ENCODE measurements at regions not wholly inside any gene's neighbourhood (a gene's known extent, or its start where the extent isn't known, plus 50 kb on each side); places are given as distances from the start of the nearest gene placed in this dataset.
A peak's percentile ranks its signal among the peaks of the same experiment; 100 is the strongest.

DNA sequence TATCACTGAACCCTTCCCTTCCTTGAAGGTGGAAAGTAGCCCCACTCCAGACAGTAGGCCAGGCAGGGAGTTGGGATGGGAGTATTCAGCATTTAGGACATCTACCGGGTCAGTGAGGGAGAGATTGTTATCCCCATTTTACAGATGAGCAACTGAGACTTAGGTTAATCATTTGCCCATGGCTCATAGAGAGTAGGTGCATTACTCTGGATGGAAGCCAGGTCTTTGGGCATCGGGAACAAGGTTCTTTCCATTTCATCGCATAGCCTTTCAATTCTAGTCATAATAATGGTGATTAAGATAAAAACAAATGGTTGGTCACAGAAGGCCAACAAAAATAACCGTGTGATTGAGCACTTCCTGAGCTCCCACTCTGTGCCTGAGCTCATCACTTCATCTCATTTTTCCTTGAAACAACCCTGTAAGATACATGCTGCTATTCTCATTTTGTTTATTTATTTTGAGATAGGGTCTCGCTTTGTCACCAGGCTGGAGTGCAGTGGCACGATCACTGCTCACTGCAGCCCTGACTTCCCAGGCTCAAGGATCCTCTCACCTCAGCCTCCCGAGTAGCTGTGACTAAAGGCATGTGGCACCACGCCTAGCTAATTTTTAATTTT is 64.8 kb downstream of the NAV1 start:
- no peak for TF ChIP-seq CTCF (conservative IDR thresholded peaks at IDR 0.05; ENCODE audit: low read depth, low read length)
- H3K4me3 ChIP-seq (ENCODE audit: low read length) = no peak overlapping the region
- no peak for DNase-seq (ENCODE audit: low read depth)

GRCh38 chr1:201605385-201606010 is 66.6 kb downstream of the NAV1 start:
- no peak for TF ChIP-seq CTCF (conservative IDR thresholded peaks at IDR 0.05; ENCODE audit: low read depth, low read length)
- no peak overlapping the region for H3K4me3 ChIP-seq (ENCODE audit: low read length)
- DNase-seq (ENCODE audit: low read depth) = no peak

DNA sequence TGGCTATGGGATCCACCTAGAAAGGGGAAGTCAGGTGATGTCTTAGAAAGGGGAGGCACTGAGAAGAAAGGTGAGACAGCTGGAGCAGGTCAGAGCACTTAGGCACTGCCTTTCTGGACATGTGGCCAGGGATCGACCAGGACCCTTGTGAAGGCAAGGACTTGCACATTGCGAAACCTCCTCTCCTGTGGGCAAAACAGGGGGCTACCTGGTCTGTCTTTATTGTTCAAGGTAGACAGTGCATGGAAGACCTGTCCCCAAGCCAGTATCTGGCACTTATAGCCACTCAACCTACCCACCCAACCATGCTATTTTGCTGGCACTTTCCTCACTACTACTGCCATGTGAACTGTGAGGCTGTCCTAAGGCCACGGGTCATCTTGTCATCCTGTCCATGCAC is 67.2 kb downstream of the NAV1 start:
- TF ChIP-seq CTCF (conservative IDR thresholded peaks at IDR 0.05; ENCODE audit: low read depth, low read length) = no peak
- no peak for DNase-seq (ENCODE audit: low read depth)
- no peak overlapping the region for H3K4me3 ChIP-seq (ENCODE audit: low read length)

GRCh38 chr1:201606623-201607022 is 67.7 kb downstream of the NAV1 start:
- no peak overlapping the region for H3K4me3 ChIP-seq (ENCODE audit: low read length)
- no peak for DNase-seq (ENCODE audit: low read depth)
- no peak for TF ChIP-seq CTCF (conservative IDR thresholded peaks at IDR 0.05; ENCODE audit: low read depth, low read length)

DNA sequence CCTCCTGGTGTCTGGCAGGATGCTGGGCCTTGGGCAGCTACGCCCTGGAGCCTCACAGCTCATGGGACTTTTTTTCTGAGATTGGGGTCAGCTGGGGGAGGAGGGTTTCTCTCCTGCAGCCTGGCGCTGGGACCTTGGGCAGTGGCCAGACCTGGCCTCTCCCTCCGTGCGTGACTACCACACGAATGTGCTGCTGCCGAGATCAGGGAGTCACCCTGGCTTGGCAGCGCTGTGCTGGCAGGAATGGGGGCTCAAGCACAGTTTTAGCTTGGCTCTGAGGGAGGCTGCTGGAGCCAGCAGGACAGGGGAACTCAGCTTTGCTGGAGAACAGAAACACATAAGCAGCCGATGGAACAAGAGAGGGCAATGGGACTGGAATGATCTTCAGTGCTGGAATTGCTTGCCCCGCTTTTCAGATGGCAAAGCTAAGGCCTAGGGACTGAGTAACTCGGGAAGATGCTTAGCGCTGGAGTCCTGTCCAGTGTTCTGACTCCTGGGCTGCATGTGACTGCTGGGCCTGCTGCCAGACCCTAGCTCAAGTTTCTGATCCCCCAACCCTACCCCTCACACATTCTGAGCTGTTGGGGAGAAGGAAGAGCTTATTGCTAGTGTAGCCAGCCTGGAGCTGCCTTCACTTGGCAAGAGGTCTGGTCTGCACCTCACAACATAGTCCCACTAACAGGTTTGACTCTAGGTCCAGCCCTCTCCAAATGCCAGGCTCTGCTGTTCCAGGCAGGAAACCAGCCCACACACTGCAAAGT is 69.9 kb downstream of the NAV1 start:
- H3K4me3 ChIP-seq (ENCODE audit: low read length) = no peak overlapping the region
- DNase-seq (ENCODE audit: low read depth) = peak; percentile 33

DNA sequence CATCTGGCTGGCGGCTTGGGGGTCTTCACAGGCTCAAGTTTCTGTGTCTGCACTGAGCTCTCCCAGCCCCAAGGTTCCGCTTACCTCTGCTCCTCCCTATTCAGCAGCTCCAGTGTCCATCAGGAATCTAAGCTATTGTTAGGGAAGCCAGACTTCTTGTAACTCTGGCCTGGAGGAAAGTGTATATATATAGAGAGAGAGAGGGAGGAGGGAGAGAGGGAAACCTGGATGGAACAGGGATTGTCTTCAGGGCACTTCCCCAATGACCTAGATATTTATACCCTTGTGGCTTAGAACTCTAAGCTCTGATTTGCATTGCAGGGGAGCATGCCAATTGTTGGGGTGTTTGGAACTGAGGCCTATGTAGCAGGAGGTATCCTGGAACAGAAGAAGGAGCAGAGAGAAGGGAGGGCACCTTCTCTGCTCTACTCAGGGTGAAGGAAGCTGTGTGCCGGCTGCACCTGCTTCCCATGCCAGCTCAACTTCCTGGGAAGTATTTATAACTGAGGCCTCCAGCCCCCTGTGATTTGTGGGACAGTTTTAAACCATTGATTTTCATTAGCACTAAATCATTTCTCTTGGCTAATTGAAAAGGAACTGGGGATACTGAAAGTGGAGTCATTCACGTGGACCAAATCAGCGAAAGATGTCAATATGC is 70.9 kb downstream of the NAV1 start:
- TF ChIP-seq CTCF (conservative IDR thresholded peaks at IDR 0.05; ENCODE audit: low read depth, low read length) = no peak
- H3K4me3 ChIP-seq (ENCODE audit: low read length) = no peak overlapping the region
- DNase-seq (ENCODE audit: low read depth) = no peak

More for the DNA sequence above, 69.9 kb downstream of the NAV1 start:
- no peak for TF ChIP-seq CTCF (conservative IDR thresholded peaks at IDR 0.05; ENCODE audit: low read depth, low read length)
